Immature natural killer cell (primary cell): ENCODE measurements at regions not wholly inside any gene's neighbourhood (a gene's known extent, or its start where the extent isn't known, plus 50 kb on each side); places are given as distances from the start of the nearest gene placed in this dataset.

Experiments used
- DNase-seq, 3 donors: peaks; one replicate each; pipeline ENCODE4 v3.0.0; 2022; ENCODE audit warnings: mixed read lengths in 1 of 3
- H3K27ac Mint-ChIP-seq, 6 donors: one replicate each; pipeline ENCODE4 v1.8.0; 2020; ENCODE audit warnings: mixed read lengths in 6 of 6, mild to moderate bottlenecking in 5 of 6, inconsistent platforms in 4 of 6, moderate library complexity in 3 of 6
- H3K27me3 Mint-ChIP-seq, 3 donors: one replicate each; pipeline ENCODE4 v1.8.0; 2020 to 2021; ENCODE audit warnings: low read depth in 3 of 3, mild to moderate bottlenecking in 3 of 3, mixed read lengths in 3 of 3, moderate library complexity in 3 of 3, inconsistent platforms in 1 of 3
- H3K36me3 Mint-ChIP-seq, 3 donors: one replicate each; pipeline ENCODE4 v1.8.0; 2020; ENCODE audit warnings: mixed read lengths in 3 of 3, inconsistent platforms in 2 of 3, mild to moderate bottlenecking in 2 of 3
- H3K4me1 Mint-ChIP-seq, 2 donors: one replicate each; pipeline ENCODE4 v1.8.0; 2020; ENCODE audit warnings: inconsistent platforms in 2 of 2, mild to moderate bottlenecking in 2 of 2, mixed read lengths in 2 of 2, moderate library complexity in 1 of 2
- H3K4me3 Mint-ChIP-seq, 5 donors: one replicate each; pipeline ENCODE4 v1.8.0; 2020; ENCODE audit warnings: mild to moderate bottlenecking in 5 of 5, mixed read lengths in 5 of 5, inconsistent platforms in 3 of 5, moderate library complexity in 3 of 5
- H3K9me3 Mint-ChIP-seq, 6 donors: one replicate each; pipeline ENCODE4 v1.8.0; 2020; ENCODE audit warnings: mild to moderate bottlenecking in 6 of 6, mixed read lengths in 6 of 6, inconsistent platforms in 4 of 6, moderate library complexity in 3 of 6

- peaks cover 1 to 7% (median 2%) of the 10 kb centered on the region in 3 donors for H3K27me3 Mint-ChIP-seq
- no peak overlapping the region for H3K27ac Mint-ChIP-seq
- no peaks in the 10 kb centered on the region for H3K4me1 Mint-ChIP-seq
- DNase-seq: no peak
- H3K36me3 Mint-ChIP-seq: peaks cover 3 to 8% (median 4%) of the 10 kb centered on the region in 3 donors
- H3K9me3 Mint-ChIP-seq: peaks cover 11 to 23% (median 18%) of the 10 kb centered on the region in 6 donors
- no peak overlapping the region for H3K4me3 Mint-ChIP-seq
These were observed 173.8 kb downstream of the VEGFA start for GRCh38 chr6:43943781-43944250.

- H3K27ac Mint-ChIP-seq: no peak overlapping the region
- H3K4me1 Mint-ChIP-seq: no peaks in the 10 kb centered on the region
- peaks cover 11 to 23% (median 18%) of the 10 kb centered on the region in 6 donors for H3K9me3 Mint-ChIP-seq
- H3K4me3 Mint-ChIP-seq: no peak overlapping the region
- DNase-seq: no peak
- peaks cover 3 to 8% (median 4%) of the 10 kb centered on the region in 3 donors for H3K36me3 Mint-ChIP-seq
- H3K27me3 Mint-ChIP-seq: peaks cover 1 to 7% (median 2%) of the 10 kb centered on the region in 3 donors
These were observed 173.2 kb downstream of the VEGFA start for GRCh38 chr6:43943099-43943766.

GRCh38 chr6:43942616-43943015, 172.6 kb downstream of the VEGFA start:
- Mint-ChIP-seq H3K4me3 (no peak overlapping the region), H3K27ac (no peak overlapping the region), H3K27me3 (peaks cover 2 to 7% (median 3%) of the 10 kb centered on the region in 3 donors), H3K4me1 (no peaks in the 10 kb centered on the region), H3K36me3 (peaks cover 3 to 8% (median 4%) of the 10 kb centered on the region in 3 donors), H3K9me3 (peaks cover 11 to 23% (median 18%) of the 10 kb centered on the region in 6 donors)
- DNase-seq: no peak

GRCh38 chr6:43942011-43942442, 172.0 kb downstream of the VEGFA start:
- peaks cover 11 to 23% (median 18%) of the 10 kb centered on the region in 6 donors for H3K9me3 Mint-ChIP-seq
- H3K27ac Mint-ChIP-seq: no peak overlapping the region
- H3K27me3 Mint-ChIP-seq: peaks cover 2 to 7% (median 3%) of the 10 kb centered on the region in 3 donors

GRCh38 chr6:43941174-43941573, 171.2 kb downstream of the VEGFA start:
- Mint-ChIP-seq H3K27ac (no peak overlapping the region), H3K36me3 (peaks cover 3 to 8% (median 4%) of the 10 kb centered on the region in 3 donors), H3K4me1 (no peaks in the 10 kb centered on the region), H3K27me3 (peaks cover 2 to 6% (median 5%) of the 10 kb centered on the region in 3 donors), H3K9me3 (peaks cover 7 to 19% (median 17%) of the 10 kb centered on the region in 6 donors), H3K4me3 (no peak overlapping the region)
- no peak for DNase-seq

More at GRCh38 chr6:43942011-43942442, 172.0 kb downstream of the VEGFA start:
- Mint-ChIP-seq H3K4me1 (no peaks in the 10 kb centered on the region), H3K4me3 (no peak overlapping the region), H3K36me3 (peaks cover 3 to 8% (median 4%) of the 10 kb centered on the region in 3 donors)
- DNase-seq: no peak

- DNase-seq: no peak
- H3K9me3 Mint-ChIP-seq: peaks cover 4 to 14% (median 13%) of the 10 kb centered on the region in 6 donors
- H3K27me3 Mint-ChIP-seq: peaks cover 0 to 5% (median 2%) of the 10 kb centered on the region in 3 donors
- no peak overlapping the region for H3K27ac Mint-ChIP-seq
- peaks cover 3 to 8% (median 4%) of the 10 kb centered on the region in 3 donors for H3K36me3 Mint-ChIP-seq
- H3K4me3 Mint-ChIP-seq: no peak overlapping the region
- H3K4me1 Mint-ChIP-seq: no peaks in the 10 kb centered on the region
These were observed 170.5 kb downstream of the VEGFA start for GRCh38 chr6:43940393-43941087.

GRCh38 chr6:43940071-43940392, 170.0 kb downstream of the VEGFA start:
- Mint-ChIP-seq H3K9me3 (peaks cover 4 to 10% (median 8%) of the 10 kb centered on the region in 6 donors), H3K4me3 (no peak overlapping the region), H3K36me3 (peaks cover 0 to 8% (median 4%) of the 10 kb centered on the region in 3 donors), H3K27me3 (peaks cover 0 to 6% (median 5%) of the 10 kb centered on the region in 3 donors), H3K27ac (no peak overlapping the region), H3K4me1 (no peaks in the 10 kb centered on the region)
- no peak for DNase-seq

GRCh38 chr6:43939281-43940070, 169.5 kb downstream of the VEGFA start:
- no peak overlapping the region for H3K4me3 Mint-ChIP-seq
- no peak overlapping the region for H3K27ac Mint-ChIP-seq
- no peaks in the 10 kb centered on the region for H3K4me1 Mint-ChIP-seq
- peaks cover 2 to 5% (median 3%) of the 10 kb centered on the region in 6 donors for H3K9me3 Mint-ChIP-seq
- H3K27me3 Mint-ChIP-seq: peaks cover 0 to 6% (median 5%) of the 10 kb centered on the region in 3 donors
- peaks cover 0 to 3% (median 2%) of the 10 kb centered on the region in 3 donors for H3K36me3 Mint-ChIP-seq
- no peak for DNase-seq

- no peaks in the 10 kb centered on the region for H3K9me3 Mint-ChIP-seq
- no peak overlapping the region for H3K27ac Mint-ChIP-seq
- no peaks in the 10 kb centered on the region for H3K4me1 Mint-ChIP-seq
- no peak for DNase-seq
- no peak overlapping the region for H3K4me3 Mint-ChIP-seq
- H3K27me3 Mint-ChIP-seq: peaks cover 0 to 6% (median 5%) of the 10 kb centered on the region in 3 donors
- no peaks in the 10 kb centered on the region for H3K36me3 Mint-ChIP-seq
These were observed 168.4 kb downstream of the VEGFA start for GRCh38 chr6:43938178-43939105.

- no peak for DNase-seq
- H3K9me3 Mint-ChIP-seq: no peaks in the 10 kb centered on the region
- H3K27me3 Mint-ChIP-seq: peaks cover 0 to 3% (median 3%) of the 10 kb centered on the region in 3 donors
- no peaks in the 10 kb centered on the region for H3K4me1 Mint-ChIP-seq
- H3K36me3 Mint-ChIP-seq: no peaks in the 10 kb centered on the region
- no peak overlapping the region for H3K4me3 Mint-ChIP-seq
- no peak overlapping the region for H3K27ac Mint-ChIP-seq
These were observed 167.5 kb downstream of the VEGFA start for GRCh38 chr6:43937236-43938177.

- H3K27ac Mint-ChIP-seq: no peak overlapping the region
- DNase-seq: no peak
- no peaks in the 10 kb centered on the region for H3K4me1 Mint-ChIP-seq
- H3K36me3 Mint-ChIP-seq: no peaks in the 10 kb centered on the region
- H3K9me3 Mint-ChIP-seq: no peaks in the 10 kb centered on the region
- no peak overlapping the region for H3K4me3 Mint-ChIP-seq
- H3K27me3 Mint-ChIP-seq: peaks cover 0 to 3% (median 3%) of the 10 kb centered on the region in 3 donors
These were observed 166.5 kb downstream of the VEGFA start for GRCh38 chr6:43936476-43936875.

GRCh38 chr6:43935921-43936439, 166.0 kb downstream of the VEGFA start:
- Mint-ChIP-seq H3K9me3 (no peaks in the 10 kb centered on the region), H3K36me3 (no peaks in the 10 kb centered on the region), H3K4me3 (no peak overlapping the region), H3K4me1 (no peaks in the 10 kb centered on the region), H3K27me3 (peaks cover 0 to 3% (median 3%) of the 10 kb centered on the region in 3 donors), H3K27ac (no peak overlapping the region)
- no peak for DNase-seq
